Heart right ventricle (tissue), 16 donors: ENCODE measurements at regions not wholly inside any gene's neighbourhood (a gene's known extent, or its start where the extent isn't known, plus 50 kb on each side); places are given as distances from the start of the nearest gene placed in this dataset.
"Not testable (repeated sequence)": the region's sequence is repeated elsewhere in the genome, so short reads cannot be mapped to it uniquely, and the experiment has no call there.

Source experiments
- ATAC-seq, 8 donors: fragments of 200-7000 bp; cut with Tn5 transposase; one replicate each; pipeline ENCODE4 v1.9.1; 2020; ENCODE audit warnings: mild to moderate bottlenecking in 8 of 8, moderate library complexity in 8 of 8, moderate number of reproducible peaks in 1 of 8
- DNase-seq, 2 donors: peaks; one replicate each; pipeline ENCODE4 v3.0.0-alpha.2; 2020
- H3K27ac ChIP-seq, 10 donors: fragments of 200-600 bp; sonication (generic) in 2 of 10; one replicate each; pipeline versions ENCODE4 v1.5.0 to v1.8.0; 2020 to 2022; ENCODE audit warnings: mild to moderate bottlenecking in 3 of 10
- H3K27me3 ChIP-seq, 7 donors: fragments of 200-600 bp; one replicate each; pipeline ENCODE4 v1.8.0; 2021 to 2022; ENCODE audit warnings: mild to moderate bottlenecking in 2 of 7
- H3K36me3 ChIP-seq, 9 donors: fragments of 200-600 bp; sonication (generic) in 1 of 9; one replicate each; pipeline versions ENCODE4 v1.5.0 to v1.8.0; 2020 to 2022; ENCODE audit warnings: mild to moderate bottlenecking in 2 of 9
- H3K4me1 ChIP-seq, 9 donors: fragments of 200-600 bp; sonication (generic) in 1 of 9; one replicate each; pipeline versions ENCODE4 v1.5.0 to v1.8.0; 2020 to 2022; ENCODE audit warnings: mild to moderate bottlenecking in 4 of 9
- H3K4me3 ChIP-seq, 10 donors: fragments of 200-600 bp; sonication (generic) in 2 of 10; one replicate each; pipeline versions ENCODE4 v1.5.0 to v1.8.0; 2020 to 2022; ENCODE audit warnings: mild to moderate bottlenecking in 7 of 10, moderate library complexity in 2 of 10
- H3K9me3 ChIP-seq, 11 donors: fragments of 200-600 bp in 10 of 11; sonication (generic) in 2 of 11; one replicate each; pipeline versions ENCODE4 v1.5.0 to v1.8.0; 2013 to 2022; ENCODE audit warnings: mild to moderate bottlenecking in 2 of 11, control low read depth in 1 of 11, moderate library complexity in 1 of 11
- CTCF ChIP-seq, 9 donors: fragments of 200-600 bp; sonication (generic) in 2 of 9; IDR thresholded peaks; one replicate each; pipeline versions ENCODE4 v1.5.0 to v1.8.0; 2021 to 2022; ENCODE audit warnings: antibody characterized with exemption in 9 of 9, mild to moderate bottlenecking in 5 of 9, moderate library complexity in 1 of 9
- WGBS, 2 donors: extraction: QIAGEN DNeasy Blood & Tissue Kit; methylation state at CpG; one replicate each; pipeline ENCODE4 v1.1.7; 2013; ENCODE audit warnings: inconsistent platforms in 1 of 2; 5-methylcytosine and 5-hydroxymethylcytosine counted together
- intact Hi-C, 10 donors: fragments of 100-400 bp; cut with DNase I; formaldehyde crosslinking; loops; one replicate each; pipeline versions ENCODE4 v1.11.1 to v1.14.2; 2022
- donor health status: Arrhythmogenic right ventricular cardiomyopathy.
- donor health status: ischemic (EF 13 %, LVEDD 7.1; RV severe dilation, severe dysfunction).
- donor health status: healthy with polysubstance abuse.
- donor health status: DM: no; HTN: yes; CAD: no.
- donor health status: DM: no; HTN: no; CAD: no.
- donor health status: ischemic (EF 25% LVEDD 6.9; RV normal size, moderate dysfunction).
- donor health status: ischemic (EF 25% LVEDD 5.7; RV mildly dilated, moderate dysfunction).
- donor health status: healthy.
- donor health status: DM: yes; HTN: yes; CAD: no.
- donor health status: Ischemic cardiomyopathy.
- donor health status: ischemic (EF 35%, LVEDD 5.7; RV mildly dilated, moderate dysfunction).
- donor health status: nonischemic (EF 11% LVEDD 7.7; RV severe dilation, severe dysfunction).
- donor health status: DM: yes; HTN: yes; CAD: no.
- donor health status: PGD.
- donor health status: ischemic (EF 29% LVEDD 5.4; RV normal size, mild dysfunction).
- donor health status: nonischemic (EF 23%, LVEDD 6.1; RV moderate dilation, normal function).

- WGBS, 2 donors = 85 to 88% methylated on average over 5 of the region's 5 CpGs
- Histone ChIP-seq H3K9me3 (peaks cover 0 to 7% (median 0%) of the 10 kb centered on the region in 11 donors), H3K4me1 (peaks cover 0 to 27% (median 0%) of the 10 kb centered on the region in 9 donors), H3K27me3 (peaks cover 0 to 6% (median 0%) of the 10 kb centered on the region in 7 donors), H3K4me3 (no peak overlapping the region), H3K36me3 (no peaks in the 10 kb centered on the region), H3K27ac (no peak overlapping the region)
- DNase-seq (no peak), ATAC-seq (no peak)
- intact Hi-C loops = loop anchor here in 3 of 10 donors (5.0 to 10.0 kb wide), 3 partner anchors 431 to 574 kb away; no protein-coding TSS in a partner anchor
- TF ChIP-seq CTCF (IDR thresholded peaks at IDR 0.05) = no peak
Observed at GRCh38 chr6:151693366-151693765, 114.1 kb upstream of the ESR1 start.

- peaks cover 0 to 7% (median 0%) of the 10 kb centered on the region in 11 donors for H3K9me3 ChIP-seq
- TF ChIP-seq CTCF (IDR thresholded peaks at IDR 0.05) = no peak
- no peak overlapping the region for H3K27ac ChIP-seq
- H3K4me3 ChIP-seq = no peak overlapping the region
- intact Hi-C loops = loop anchor here in 3 of 10 donors (10.0 kb wide), 2 partner anchors 430 to 570 kb away; no protein-coding TSS in a partner anchor
- DNase-seq = no peak
- H3K27me3 ChIP-seq = peaks cover 0 to 6% (median 0%) of the 10 kb centered on the region in 7 donors
- H3K4me1 ChIP-seq = peaks cover 0 to 20% (median 0%) of the 10 kb centered on the region in 9 donors
- no peak for ATAC-seq
- no peaks in the 10 kb centered on the region for H3K36me3 ChIP-seq
Observed at GRCh38 chr6:151695156-151695555, 112.3 kb upstream of the ESR1 start.

- not testable (repeated sequence) for H3K27ac ChIP-seq, DNase-seq, H3K27me3 ChIP-seq, H3K4me3 ChIP-seq, H3K36me3 ChIP-seq, ATAC-seq, H3K9me3 ChIP-seq
- WGBS, 2 donors = 90 to 94% methylated on average over 4 of the region's 4 CpGs
- H3K4me1 ChIP-seq = peaks cover 0 to 11% (median 0%) of the 10 kb centered on the region in 9 donors
- intact Hi-C loops = loop anchor here in 3 of 10 donors (10.0 kb wide), 2 partner anchors 428 to 568 kb away; no protein-coding TSS in a partner anchor
Observed at GRCh38 chr6:151696302-151696701, 111.2 kb upstream of the ESR1 start.

- Histone ChIP-seq H3K27me3 (peaks cover 0 to 6% (median 0%) of the 10 kb centered on the region in 7 donors), H3K27ac (peak overlapping the region in 5 of 10 donors; percentile 16 to 63 (median 50)), H3K4me1 (peaks cover 0 to 11% (median 4%) of the 10 kb centered on the region in 9 donors), H3K9me3 (peaks cover 0 to 7% (median 0%) of the 10 kb centered on the region in 11 donors), H3K4me3 (no peak overlapping the region), H3K36me3 (no peaks in the 10 kb centered on the region)
- DNase-seq (no peak), ATAC-seq (peak in 7 of 8 donors; percentile 26 to 60 (median 45))
- 60% methylated on average over 5 of the region's 5 CpGs for WGBS, 2 donors
- intact Hi-C loops = loop anchor here in 3 of 10 donors (10.0 kb wide), 2 partner anchors 426 to 566 kb away; no protein-coding TSS in a partner anchor
- no peak for TF ChIP-seq CTCF (IDR thresholded peaks at IDR 0.05)
Observed at GRCh38 chr6:151698931-151699700, 108.4 kb upstream of the ESR1 start.
